ENCODE measurements at regions not wholly inside any gene's neighbourhood (a gene's known extent, or its start where the extent isn't known, plus 50 kb on each side); places are given as distances from the start of the nearest gene placed in this dataset.

DNA sequence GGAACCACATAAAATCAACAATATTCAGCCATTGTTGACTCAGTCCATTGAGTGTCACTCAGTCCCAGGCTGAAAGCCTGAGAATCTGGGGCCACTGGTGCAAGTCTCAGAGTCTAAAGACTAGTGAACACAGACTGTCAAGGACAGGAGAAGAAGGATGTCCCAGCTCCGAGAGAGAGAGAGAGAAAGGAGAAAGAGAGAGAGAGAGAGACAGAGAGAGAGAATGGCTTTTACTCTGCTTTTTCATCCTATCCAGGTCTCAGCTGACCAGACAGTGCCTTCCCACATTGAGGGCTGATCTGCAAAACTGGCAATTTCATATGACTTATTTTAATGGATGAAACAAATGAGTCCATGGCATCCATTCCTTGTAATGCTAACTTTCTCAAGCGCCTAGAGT, 984.1 kb downstream of the UQCRFS1 start:
- no peak for TF ChIP-seq POLR2A (IDR thresholded peaks at IDR 0.05; ENCODE audit: extremely low read depth, insufficient read length)
- TF ChIP-seq, protein P1, sequence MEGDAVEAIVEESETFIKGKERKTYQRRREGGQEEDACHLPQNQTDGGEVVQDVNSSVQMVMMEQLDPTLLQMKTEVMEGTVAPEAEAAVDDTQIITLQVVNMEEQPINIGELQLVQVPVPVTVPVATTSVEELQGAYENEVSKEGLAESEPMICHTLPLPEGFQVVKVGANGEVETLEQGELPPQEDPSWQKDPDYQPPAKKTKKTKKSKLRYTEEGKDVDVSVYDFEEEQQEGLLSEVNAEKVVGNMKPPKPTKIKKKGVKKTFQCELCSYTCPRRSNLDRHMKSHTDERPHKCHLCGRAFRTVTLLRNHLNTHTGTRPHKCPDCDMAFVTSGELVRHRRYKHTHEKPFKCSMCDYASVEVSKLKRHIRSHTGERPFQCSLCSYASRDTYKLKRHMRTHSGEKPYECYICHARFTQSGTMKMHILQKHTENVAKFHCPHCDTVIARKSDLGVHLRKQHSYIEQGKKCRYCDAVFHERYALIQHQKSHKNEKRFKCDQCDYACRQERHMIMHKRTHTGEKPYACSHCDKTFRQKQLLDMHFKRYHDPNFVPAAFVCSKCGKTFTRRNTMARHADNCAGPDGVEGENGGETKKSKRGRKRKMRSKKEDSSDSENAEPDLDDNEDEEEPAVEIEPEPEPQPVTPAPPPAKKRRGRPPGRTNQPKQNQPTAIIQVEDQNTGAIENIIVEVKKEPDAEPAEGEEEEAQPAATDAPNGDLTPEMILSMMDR (IDR thresholded peaks at IDR 0.05; ENCODE audit: low read depth, low read length), result no peak
